Left renal cortex interstitium (tissue), 4 donors: ENCODE measurements at regions not wholly inside any gene's neighbourhood (a gene's known extent, or its start where the extent isn't known, plus 50 kb on each side); places are given as distances from the start of the nearest gene placed in this dataset.

Experiments used
- DNase-seq, 4 donors: peaks; one replicate each; pipeline ENCODE4 v3.0.0-alpha.2; 2013; ENCODE audit warnings: low read depth in 4 of 4, low spot score in 2 of 4, missing footprints in 1 of 4

- DNase-seq = no peak
These were observed 243.9 kb downstream of the DIO2 start for GRCh38 chr14:79967453-79967852.

- DNase-seq = no peak
These were observed 244.3 kb downstream of the DIO2 start for GRCh38 chr14:79967001-79967400.

- no peak for DNase-seq
These were observed 245.4 kb downstream of the DIO2 start for GRCh38 chr14:79965896-79966295.

GRCh38 chr14:79961197-79961596, 250.1 kb downstream of the DIO2 start:
- DNase-seq = no peak

- no peak for DNase-seq
These were observed 251.0 kb downstream of the DIO2 start for GRCh38 chr14:79960288-79960687.

- DNase-seq = no peak
These were observed 259.7 kb downstream of the DIO2 start for GRCh38 chr14:79951572-79951971.

GRCh38 chr14:79949906-79950305, 261.4 kb downstream of the DIO2 start:
- DNase-seq = no peak

- DNase-seq = no peak
These were observed 263.8 kb downstream of the DIO2 start for GRCh38 chr14:79947440-79948054.

GRCh38 chr14:79939235-79939634, 272.1 kb downstream of the DIO2 start:
- DNase-seq = no peak

GRCh38 chr14:79938185-79938584, 273.1 kb downstream of the DIO2 start:
- no peak for DNase-seq

GRCh38 chr14:79937433-79937832, 273.9 kb downstream of the DIO2 start:
- DNase-seq = no peak

GRCh38 chr14:79924551-79924950, 286.8 kb downstream of the DIO2 start:
- DNase-seq = no peak

- DNase-seq = no peak
These were observed 291.1 kb downstream of the DIO2 start for GRCh38 chr14:79920180-79920692.
